ENCODE measurements at regions not wholly inside any gene's neighbourhood (a gene's known extent, or its start where the extent isn't known, plus 50 kb on each side); places are given as distances from the start of the nearest gene placed in this dataset.

DNA sequence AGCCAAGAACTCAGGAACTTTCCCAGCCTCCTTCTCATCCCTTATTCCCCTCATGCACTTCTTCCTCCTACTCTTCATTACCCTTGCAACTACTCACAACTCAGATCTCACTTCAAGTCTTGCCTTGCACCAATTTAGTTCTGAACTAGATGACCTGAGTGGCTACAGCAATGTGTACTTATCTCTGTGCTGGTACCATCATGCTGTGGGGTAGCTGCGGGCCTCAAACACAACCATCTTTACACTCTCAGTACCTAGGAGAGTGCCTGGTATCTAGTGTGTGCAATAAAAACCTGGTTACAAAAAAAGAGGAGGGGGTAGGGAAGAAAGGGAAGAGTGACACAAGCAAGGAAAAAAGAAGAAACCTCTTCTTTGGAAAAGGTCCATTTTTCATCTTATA lies 219.0 kb downstream of the SPTSSA start:
- H3K4me1 Mint-ChIP-seq (ENCODE audit: low read depth), result no peaks in the 10 kb centered on the region
- CTCF ChIA-PET, result no interaction called here

DNA sequence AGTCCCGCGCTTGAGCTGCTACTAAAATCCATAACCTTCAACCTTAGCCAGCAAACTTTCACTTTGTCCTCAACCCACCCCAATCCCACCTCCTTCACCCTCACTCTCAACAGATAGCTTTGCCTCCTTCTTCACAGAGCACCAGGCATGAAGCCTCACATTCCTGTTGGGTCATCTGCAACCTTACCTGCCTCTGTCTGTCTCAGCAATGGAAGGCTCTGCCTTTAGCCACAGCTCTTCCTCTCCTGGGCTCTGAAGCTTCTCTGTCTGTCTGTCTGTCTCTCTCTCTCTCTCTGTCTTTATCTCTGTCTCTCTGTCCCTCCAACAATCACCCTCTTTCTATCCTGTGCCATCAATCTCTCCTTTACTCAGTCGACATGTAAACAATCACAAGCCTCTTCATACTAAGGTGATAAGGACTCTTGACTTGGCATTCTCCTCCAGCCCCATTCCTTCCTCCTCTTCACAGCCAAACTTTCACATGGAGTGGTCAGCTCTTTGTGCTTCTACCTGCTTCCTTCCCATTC lies 220.8 kb downstream of the SPTSSA start:
- Histone ChIP-seq H3K4me1 (ENCODE audit: insufficient read depth, low read length) (no peaks in the 10 kb centered on the region), H3K9me3 (ENCODE audit: control insufficient read depth in 1 of 2, insufficient read depth in 1 of 2, low read length in 2 of 2) (no peaks in the 10 kb centered on the region), H3K36me3 (ENCODE audit: insufficient read depth, low read length) (no peaks in the 10 kb centered on the region), H3K27ac (ENCODE audit: low read depth in 1 of 2, low read length in 2 of 2) (no peak overlapping the region), H3K27me3 (ENCODE audit: control insufficient read depth in 1 of 2, insufficient read depth in 2 of 2, low read length in 2 of 2) (peaks cover 0 to 10% of the 10 kb centered on the region in 2 experiments), H3K4me3 (ENCODE audit: low read length) (no peak overlapping the region)
- no peak overlapping the region for H3K27ac Mint-ChIP-seq
- no peaks in the 10 kb centered on the region for H3K36me3 Mint-ChIP-seq (ENCODE audit: low read depth)
- ATAC-seq (ENCODE audit: poor library complexity), result no peak
- no peak overlapping the region for H3K4me3 Mint-ChIP-seq
- no peaks in the 10 kb centered on the region for H3K9me3 Mint-ChIP-seq
- H3K4me1 Mint-ChIP-seq (ENCODE audit: low read depth), result no peaks in the 10 kb centered on the region
- H3K27me3 Mint-ChIP-seq, result peaks cover 23% of the 10 kb centered on the region
- no peak for DNase-seq
- TF ChIP-seq, protein P1, sequence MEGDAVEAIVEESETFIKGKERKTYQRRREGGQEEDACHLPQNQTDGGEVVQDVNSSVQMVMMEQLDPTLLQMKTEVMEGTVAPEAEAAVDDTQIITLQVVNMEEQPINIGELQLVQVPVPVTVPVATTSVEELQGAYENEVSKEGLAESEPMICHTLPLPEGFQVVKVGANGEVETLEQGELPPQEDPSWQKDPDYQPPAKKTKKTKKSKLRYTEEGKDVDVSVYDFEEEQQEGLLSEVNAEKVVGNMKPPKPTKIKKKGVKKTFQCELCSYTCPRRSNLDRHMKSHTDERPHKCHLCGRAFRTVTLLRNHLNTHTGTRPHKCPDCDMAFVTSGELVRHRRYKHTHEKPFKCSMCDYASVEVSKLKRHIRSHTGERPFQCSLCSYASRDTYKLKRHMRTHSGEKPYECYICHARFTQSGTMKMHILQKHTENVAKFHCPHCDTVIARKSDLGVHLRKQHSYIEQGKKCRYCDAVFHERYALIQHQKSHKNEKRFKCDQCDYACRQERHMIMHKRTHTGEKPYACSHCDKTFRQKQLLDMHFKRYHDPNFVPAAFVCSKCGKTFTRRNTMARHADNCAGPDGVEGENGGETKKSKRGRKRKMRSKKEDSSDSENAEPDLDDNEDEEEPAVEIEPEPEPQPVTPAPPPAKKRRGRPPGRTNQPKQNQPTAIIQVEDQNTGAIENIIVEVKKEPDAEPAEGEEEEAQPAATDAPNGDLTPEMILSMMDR (IDR thresholded peaks at IDR 0.05), result no peak
- ChIA-PET POLR2A (no interaction called here), CTCF (no interaction called here)
- intact Hi-C loops (cut with DNase I, micrococcal nuclease), result no loop called here

More for the DNA sequence above, 219.0 kb downstream of the SPTSSA start:
- DNase-seq, result no peak
- Mint-ChIP-seq H3K36me3 (ENCODE audit: low read depth) (no peaks in the 10 kb centered on the region), H3K27ac (no peak overlapping the region), H3K27me3 (peaks cover 27% of the 10 kb centered on the region), H3K9me3 (no peaks in the 10 kb centered on the region), H3K4me3 (no peak overlapping the region)
- Histone ChIP-seq H3K27ac (ENCODE audit: low read depth in 1 of 2, low read length in 2 of 2) (no peak overlapping the region), H3K36me3 (ENCODE audit: insufficient read depth, low read length) (no peaks in the 10 kb centered on the region), H3K4me3 (ENCODE audit: low read length) (no peak overlapping the region), H3K4me1 (ENCODE audit: insufficient read depth, low read length) (no peaks in the 10 kb centered on the region), H3K27me3 (ENCODE audit: control insufficient read depth in 1 of 2, insufficient read depth in 2 of 2, low read length in 2 of 2) (peaks cover 0 to 15% of the 10 kb centered on the region in 2 experiments), H3K9me3 (ENCODE audit: control insufficient read depth in 1 of 2, insufficient read depth in 1 of 2, low read length in 2 of 2) (no peaks in the 10 kb centered on the region)
- no peak for ATAC-seq (ENCODE audit: poor library complexity)
- intact Hi-C loops (cut with DNase I, micrococcal nuclease), result no loop called here
- POLR2A ChIA-PET, result no interaction called here
- TF ChIP-seq, protein P1 (IDR thresholded peaks at IDR 0.05), result no peak

DNA sequence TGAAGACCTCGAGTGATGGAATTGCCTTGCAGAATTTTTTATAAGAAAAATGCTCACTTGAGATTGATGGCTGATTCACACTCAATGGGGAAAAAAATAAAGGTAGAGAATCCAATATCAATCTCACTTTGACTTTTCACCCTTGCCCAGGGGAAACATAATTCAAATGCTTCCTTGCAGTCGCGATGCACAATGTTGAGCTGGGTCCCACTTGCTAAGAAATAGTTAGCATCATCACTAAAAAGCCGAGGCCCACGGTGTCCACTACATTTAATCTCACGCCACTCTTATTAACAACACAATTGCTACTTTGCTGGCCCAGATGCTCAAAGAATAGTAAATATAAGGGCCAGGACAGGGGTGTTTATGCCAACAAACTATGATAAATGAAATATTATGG lies 223.4 kb downstream of the SPTSSA start:
- no peak overlapping the region for H3K27ac ChIP-seq (ENCODE audit: low read depth in 1 of 2, low read length in 2 of 2)
- peaks cover 14% of the 10 kb centered on the region for H3K27me3 Mint-ChIP-seq
- ChIA-PET CTCF (no interaction called here), POLR2A (no interaction called here)
- no peaks in the 10 kb centered on the region for H3K36me3 Mint-ChIP-seq (ENCODE audit: low read depth)
- H3K9me3 Mint-ChIP-seq, result no peaks in the 10 kb centered on the region
- TF ChIP-seq, protein P1 (IDR thresholded peaks at IDR 0.05), result no peak
- H3K36me3 ChIP-seq (ENCODE audit: insufficient read depth, low read length), result no peaks in the 10 kb centered on the region
- no peak overlapping the region for H3K4me3 Mint-ChIP-seq
- DNase-seq (no peak), ATAC-seq (ENCODE audit: poor library complexity) (no peak)
- no peaks in the 10 kb centered on the region for H3K4me1 Mint-ChIP-seq (ENCODE audit: low read depth)
- intact Hi-C loops (cut with DNase I, micrococcal nuclease), result no loop called here
- no peak overlapping the region for H3K4me3 ChIP-seq (ENCODE audit: low read length)
- peaks cover 0 to 4% of the 10 kb centered on the region in 2 experiments for H3K27me3 ChIP-seq (ENCODE audit: control insufficient read depth in 1 of 2, insufficient read depth in 2 of 2, low read length in 2 of 2)
- no peaks in the 10 kb centered on the region for H3K4me1 ChIP-seq (ENCODE audit: insufficient read depth, low read length)
- no peaks in the 10 kb centered on the region for H3K9me3 ChIP-seq (ENCODE audit: control insufficient read depth in 1 of 2, insufficient read depth in 1 of 2, low read length in 2 of 2)
- H3K27ac Mint-ChIP-seq, result no peak overlapping the region
